ENCODE measurements at regions not wholly inside any gene's neighbourhood (a gene's known extent, or its start where the extent isn't known, plus 50 kb on each side); places are given as distances from the start of the nearest gene placed in this dataset.
A peak's percentile ranks its signal among the peaks of the same experiment; 100 is the strongest.
"Not testable (repeated sequence)": the region's sequence is repeated elsewhere in the genome, so short reads cannot be mapped to it uniquely, and the experiment has no call there.

- H2AFZ ChIP-seq (ENCODE audit: low read length); H4K20me1 ChIP-seq (ENCODE audit: control insufficient read depth, extremely low read depth, insufficient read depth, low read length); H3K27me3 ChIP-seq (ENCODE audit: control insufficient read depth, insufficient read depth, low read length); H3K79me2 ChIP-seq (ENCODE audit: control insufficient read depth, insufficient read depth, low read length); H3K27ac ChIP-seq (ENCODE audit: insufficient read depth, low read length); H3K4me3 ChIP-seq (replicated peaks in 1 of 4; ENCODE audit: control extremely low read depth in 1 of 4, insufficient read depth in 1 of 4, low read depth in 3 of 4, low read length in 4 of 4); H3K9ac ChIP-seq (ENCODE audit: insufficient read depth, low read length); H3K4me2 ChIP-seq (ENCODE audit: extremely low read depth, insufficient read depth, low read length); H3K36me3 ChIP-seq (ENCODE audit: control insufficient read depth, insufficient read depth, low read length); H3K9me3 ChIP-seq (ENCODE audit: control insufficient read depth, insufficient read depth, low read depth, low read length); H3K4me1 ChIP-seq (ENCODE audit: control insufficient read depth, extremely low read depth, insufficient read depth, low read length): not testable (repeated sequence)
- DNase-seq (ENCODE audit: low read depth in 2 of 2), result peak in 1 of 2 donors; percentile 77
Observed at GRCh38 chr7:6882321-6882721, 56.2 kb upstream of the CCZ1B start.

- H3K27ac ChIP-seq (ENCODE audit: insufficient read depth, low read length); H3K9ac ChIP-seq (ENCODE audit: insufficient read depth, low read length); H3K4me3 ChIP-seq (replicated peaks in 1 of 4; ENCODE audit: control extremely low read depth in 1 of 4, insufficient read depth in 1 of 4, low read depth in 3 of 4, low read length in 4 of 4); H3K27me3 ChIP-seq (ENCODE audit: control insufficient read depth, insufficient read depth, low read length); H2AFZ ChIP-seq (ENCODE audit: low read length); H3K4me1 ChIP-seq (ENCODE audit: control insufficient read depth, extremely low read depth, insufficient read depth, low read length); H3K9me3 ChIP-seq (ENCODE audit: control insufficient read depth, insufficient read depth, low read depth, low read length); DNase-seq (ENCODE audit: low read depth in 2 of 2); H3K4me2 ChIP-seq (ENCODE audit: extremely low read depth, insufficient read depth, low read length); H3K36me3 ChIP-seq (ENCODE audit: control insufficient read depth, insufficient read depth, low read length); H3K79me2 ChIP-seq (ENCODE audit: control insufficient read depth, insufficient read depth, low read length); H4K20me1 ChIP-seq (ENCODE audit: control insufficient read depth, extremely low read depth, insufficient read depth, low read length): not testable (repeated sequence)
Observed at GRCh38 chr7:6883756-6884155, 57.7 kb upstream of the CCZ1B start.

- no peaks in the 10 kb centered on the region for H4K20me1 ChIP-seq (ENCODE audit: control insufficient read depth, extremely low read depth, insufficient read depth, low read length)
- H3K4me1 ChIP-seq (ENCODE audit: control insufficient read depth, extremely low read depth, insufficient read depth, low read length), result no peaks in the 10 kb centered on the region
- H3K9me3 ChIP-seq (ENCODE audit: control insufficient read depth, insufficient read depth, low read depth, low read length), result no peaks in the 10 kb centered on the region
- no peak for DNase-seq (ENCODE audit: low read depth in 2 of 2)
- no peaks in the 10 kb centered on the region for H3K36me3 ChIP-seq (ENCODE audit: control insufficient read depth, insufficient read depth, low read length)
- no peak overlapping the region for H3K4me2 ChIP-seq (ENCODE audit: extremely low read depth, insufficient read depth, low read length)
- H3K9ac ChIP-seq (ENCODE audit: insufficient read depth, low read length), result no peak overlapping the region
- no peak overlapping the region for H2AFZ ChIP-seq (ENCODE audit: low read length)
- TF ChIP-seq EZH2 (IDR thresholded peaks at IDR 0.05; ENCODE audit: low read length, missing control alignments) (no peak), CTCF (conservative IDR thresholded peaks at IDR 0.05 in 1 of 2, IDR thresholded peaks at IDR 0.05 in 1 of 2; ENCODE audit: low read depth in 1 of 2, low read length in 2 of 2) (no peak)
- H3K79me2 ChIP-seq (ENCODE audit: control insufficient read depth, insufficient read depth, low read length), result no peaks in the 10 kb centered on the region
- H3K27me3 ChIP-seq (ENCODE audit: control insufficient read depth, insufficient read depth, low read length), result no peaks in the 10 kb centered on the region
- H3K27ac ChIP-seq (ENCODE audit: insufficient read depth, low read length), result no peak overlapping the region
- H3K4me3 ChIP-seq (replicated peaks in 1 of 4; ENCODE audit: control extremely low read depth in 1 of 4, insufficient read depth in 1 of 4, low read depth in 3 of 4, low read length in 4 of 4), result no peak overlapping the region
Observed at GRCh38 chr7:6886198-6886597, 60.1 kb upstream of the CCZ1B start.

GRCh38 chr7:6888267-6889045, 62.4 kb upstream of the CCZ1B start:
- H2AFZ ChIP-seq (ENCODE audit: low read length); H3K9me3 ChIP-seq (ENCODE audit: control insufficient read depth, insufficient read depth, low read depth, low read length); H3K4me1 ChIP-seq (ENCODE audit: control insufficient read depth, extremely low read depth, insufficient read depth, low read length); H3K9ac ChIP-seq (ENCODE audit: insufficient read depth, low read length); H3K4me2 ChIP-seq (ENCODE audit: extremely low read depth, insufficient read depth, low read length); DNase-seq (ENCODE audit: low read depth in 2 of 2); H3K36me3 ChIP-seq (ENCODE audit: control insufficient read depth, insufficient read depth, low read length); H4K20me1 ChIP-seq (ENCODE audit: control insufficient read depth, extremely low read depth, insufficient read depth, low read length); H3K4me3 ChIP-seq (replicated peaks in 1 of 4; ENCODE audit: control extremely low read depth in 1 of 4, insufficient read depth in 1 of 4, low read depth in 3 of 4, low read length in 4 of 4); H3K27me3 ChIP-seq (ENCODE audit: control insufficient read depth, insufficient read depth, low read length); H3K27ac ChIP-seq (ENCODE audit: insufficient read depth, low read length); H3K79me2 ChIP-seq (ENCODE audit: control insufficient read depth, insufficient read depth, low read length): not testable (repeated sequence)

All from fibroblast of lung (primary cell).